ENCODE measurements at regions not wholly inside any gene's neighbourhood (a gene's known extent, or its start where the extent isn't known, plus 50 kb on each side); places are given as distances from the start of the nearest gene placed in this dataset.
A peak's percentile ranks its signal among the peaks of the same experiment; 100 is the strongest.
"Not testable (repeated sequence)": the region's sequence is repeated elsewhere in the genome, so short reads cannot be mapped to it uniquely, and the experiment has no call there.

DNA sequence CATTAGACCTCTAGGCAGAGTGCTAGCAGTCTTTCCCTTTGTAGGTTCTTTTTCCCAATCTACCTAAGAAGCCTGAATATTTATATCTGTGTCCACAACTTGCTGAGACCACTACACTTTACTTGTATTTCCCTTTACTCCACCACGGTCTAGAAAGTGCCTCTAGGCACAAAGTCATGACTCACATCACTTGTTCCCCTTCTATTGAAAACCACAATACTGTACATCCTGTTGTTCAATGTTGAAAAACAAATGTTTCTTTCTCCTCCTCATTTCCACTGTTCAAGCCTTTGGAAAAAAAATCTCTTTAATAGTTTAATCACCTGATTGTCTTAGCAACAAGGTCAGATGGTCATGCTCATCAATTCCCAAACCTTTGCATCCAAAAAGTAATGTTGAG lies 326.7 kb downstream of the GUCY2F start:
- peak; percentile 2 for DNase-seq

DNA sequence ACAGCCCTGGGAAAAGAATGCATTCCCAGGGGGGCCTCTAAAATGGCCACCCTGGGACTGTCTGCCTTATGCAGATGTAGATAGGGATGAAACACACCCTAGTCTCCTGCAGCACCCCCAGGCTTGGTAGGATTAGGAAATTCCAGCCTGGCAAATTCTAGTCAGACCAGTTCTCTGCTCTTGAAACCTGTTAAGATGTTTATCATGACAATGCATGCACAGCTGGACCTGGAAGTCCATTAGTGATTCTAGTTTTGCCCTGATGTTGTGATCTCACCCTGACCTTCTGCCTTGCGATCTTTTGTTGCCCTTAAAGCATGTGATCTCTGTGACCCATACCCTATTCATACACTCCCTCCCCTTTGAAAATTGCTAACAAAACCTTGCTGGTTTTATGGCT lies 337.7 kb downstream of the GUCY2F start:
- peak; percentile 75 for DNase-seq

DNA sequence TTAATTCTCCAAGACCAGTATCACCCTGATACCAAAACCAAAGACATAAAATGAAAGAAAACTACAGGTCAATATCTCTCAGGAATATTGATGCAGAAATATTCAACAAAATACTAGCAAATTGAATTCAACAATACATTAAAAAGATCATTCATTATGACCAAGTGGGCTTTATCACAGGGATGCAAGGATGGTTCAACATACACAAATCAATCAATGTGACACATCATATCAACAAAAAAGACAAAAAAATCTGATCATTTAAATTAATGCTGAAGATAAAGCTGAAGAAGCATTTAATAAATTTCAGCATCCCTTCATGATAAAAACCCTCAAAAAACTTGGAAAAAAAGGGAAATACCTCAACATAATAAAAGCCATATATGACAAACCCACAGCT lies 341.4 kb downstream of the GUCY2F start:
- no peak for DNase-seq

DNA sequence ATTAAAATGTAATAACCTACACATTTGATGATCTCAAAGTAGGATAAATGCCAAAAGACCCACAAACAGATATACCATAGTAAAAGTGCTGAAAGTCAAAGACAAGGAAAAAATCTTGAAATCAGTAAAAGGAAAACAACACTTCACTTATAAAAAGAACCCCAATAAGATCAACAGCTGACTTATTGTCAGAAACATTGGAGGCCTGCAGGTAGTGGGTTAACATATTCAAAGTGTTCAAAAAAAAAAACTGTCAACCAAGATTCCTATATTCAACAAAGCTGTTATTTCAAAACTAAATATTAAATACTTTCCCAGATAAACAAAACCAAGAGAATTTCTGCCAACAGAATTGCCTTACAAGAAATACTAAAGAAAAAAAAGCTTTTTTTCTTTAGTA lies 347.1 kb downstream of the GUCY2F start:
- peak; percentile 8 for DNase-seq

DNA sequence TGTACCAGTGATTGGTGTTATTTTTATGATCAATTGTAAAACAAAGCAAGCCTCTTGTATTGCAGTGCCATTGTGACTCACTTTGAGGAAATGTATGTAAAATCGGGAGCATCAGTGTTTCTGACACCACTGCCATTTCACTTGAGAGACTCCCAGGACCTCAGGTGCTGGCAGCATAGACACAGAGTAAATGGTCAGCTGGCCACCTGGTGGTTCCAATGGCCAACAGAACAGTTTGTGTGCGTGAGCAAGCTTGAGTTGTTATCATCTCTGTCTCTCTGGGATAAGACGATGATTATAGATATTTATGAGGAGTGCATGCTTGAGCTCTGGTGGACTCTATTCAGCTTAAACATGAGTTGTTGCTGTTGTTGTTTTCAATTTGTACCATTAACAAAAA lies 356.6 kb downstream of the GUCY2F start:
- DNase-seq = no peak

DNA sequence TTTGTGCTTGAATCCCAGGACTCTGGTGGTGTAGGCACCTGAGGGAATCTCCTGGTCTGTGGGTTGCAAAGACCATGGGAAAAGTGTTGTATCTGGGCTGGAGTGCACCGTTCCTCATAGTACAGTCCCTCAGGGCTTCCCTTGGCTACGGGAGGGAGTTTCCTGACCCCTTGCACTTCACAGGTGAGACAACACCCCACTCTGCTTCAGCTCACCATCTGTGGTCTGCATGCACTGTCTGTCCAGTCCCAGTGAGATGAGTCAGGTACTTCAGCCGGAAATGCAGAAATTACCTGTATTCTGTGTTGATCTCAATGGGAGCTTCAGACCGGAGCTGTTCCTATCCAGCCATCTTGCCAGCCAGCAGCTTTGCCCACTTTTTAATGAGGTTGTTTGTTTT lies 353.0 kb upstream of the IRS4 start:
- peak; percentile 40 for DNase-seq

DNA sequence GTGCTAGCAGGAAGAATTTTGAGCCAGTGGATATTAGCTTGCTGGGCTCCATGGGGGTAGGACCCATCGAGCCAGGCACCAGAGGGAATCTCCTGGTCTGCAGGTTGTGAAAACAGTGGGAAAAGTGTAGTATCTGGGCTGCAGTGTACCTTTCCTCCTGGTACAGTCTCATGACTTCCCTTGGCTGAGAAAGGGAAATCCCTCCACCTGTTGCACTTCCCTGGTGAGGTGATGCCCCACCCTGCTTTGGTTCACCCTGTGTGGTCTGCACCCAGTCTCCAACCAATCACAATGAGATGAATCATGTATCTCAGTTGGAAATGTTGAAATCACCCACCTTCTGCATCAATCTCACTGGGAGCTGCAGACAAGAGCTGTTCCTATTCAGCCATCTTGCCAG lies 341.4 kb upstream of the IRS4 start:
- no peak for DNase-seq

DNA sequence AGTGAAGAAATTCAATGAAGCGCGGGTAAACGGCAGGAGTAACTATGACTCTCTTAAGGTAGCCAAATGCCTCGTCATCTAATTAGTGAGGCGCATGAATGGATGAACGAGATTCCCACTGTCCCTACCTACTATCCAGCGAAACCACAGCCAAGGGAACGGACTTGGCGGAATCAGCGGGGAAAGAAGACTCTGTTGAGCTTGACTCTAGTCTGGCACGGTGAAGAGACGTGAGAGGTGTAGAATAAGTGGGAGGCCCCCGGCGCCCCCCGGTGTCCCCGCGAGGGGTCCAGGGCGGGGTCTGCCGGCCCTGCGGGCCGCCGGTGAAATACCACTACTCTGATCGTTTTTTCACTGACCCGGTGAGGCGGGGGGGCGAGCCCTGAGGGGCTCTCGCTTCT lies 317.8 kb upstream of the IRS4 start:
- not testable (repeated sequence) for DNase-seq

DNA sequence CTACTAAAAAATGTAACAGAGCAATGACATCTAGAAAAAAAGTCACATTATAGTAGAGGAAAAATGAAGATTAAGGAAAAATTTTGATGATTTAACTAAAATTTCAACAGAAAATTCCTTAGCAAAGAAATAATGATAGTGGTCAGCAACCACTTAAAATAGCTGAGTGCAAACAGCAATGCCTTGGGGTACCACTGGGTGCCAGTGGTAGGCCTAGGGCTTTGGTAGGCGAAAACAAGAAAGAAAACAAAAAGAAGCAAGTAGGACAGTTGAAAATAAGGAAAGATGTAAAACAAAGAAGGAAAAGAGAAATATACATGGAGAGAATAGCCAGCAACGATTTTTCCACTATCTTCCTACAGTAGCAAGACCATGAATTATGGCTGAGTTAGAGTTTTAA lies 313.5 kb upstream of the IRS4 start:
- no peak for DNase-seq

DNA sequence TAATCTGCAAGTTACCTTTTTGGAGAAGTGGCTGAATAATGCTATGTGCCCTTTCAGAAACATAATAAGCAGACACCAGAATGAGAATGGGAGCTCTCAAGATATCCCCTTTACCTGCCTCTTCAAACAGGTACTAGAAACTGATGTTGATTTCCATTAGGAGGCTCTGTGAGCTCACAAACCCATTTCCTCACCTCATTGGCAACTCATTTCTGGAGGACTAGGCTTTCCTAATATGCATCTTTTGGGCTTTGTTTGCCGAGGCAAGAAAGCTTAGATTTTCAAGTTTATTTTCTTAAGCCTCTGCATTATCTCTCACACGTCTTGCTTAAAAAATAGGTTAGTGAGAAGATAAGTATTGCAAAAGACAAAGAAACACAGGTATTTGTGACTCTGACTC lies 313.1 kb upstream of the IRS4 start:
- DNase-seq = no peak

DNA sequence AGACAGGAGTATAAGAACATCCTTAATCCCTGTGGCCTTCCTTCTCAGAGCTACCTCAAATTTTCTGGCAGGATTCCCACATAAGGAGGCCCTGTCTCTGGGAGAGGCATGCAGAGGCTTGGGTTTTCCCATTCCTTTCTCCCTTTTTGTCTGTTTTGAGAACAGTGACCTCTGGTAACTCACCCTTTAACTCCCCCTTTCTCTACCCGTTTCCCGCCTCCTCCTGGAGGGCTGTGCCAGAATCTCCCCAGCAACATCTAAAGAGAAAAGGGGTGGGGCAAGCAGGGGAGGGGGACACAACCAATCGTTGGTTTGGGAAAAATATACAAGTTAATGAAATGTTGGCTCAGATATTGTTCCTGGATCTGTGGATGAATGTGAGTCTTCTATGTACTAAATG lies 303.7 kb upstream of the IRS4 start:
- no peak for DNase-seq

DNA sequence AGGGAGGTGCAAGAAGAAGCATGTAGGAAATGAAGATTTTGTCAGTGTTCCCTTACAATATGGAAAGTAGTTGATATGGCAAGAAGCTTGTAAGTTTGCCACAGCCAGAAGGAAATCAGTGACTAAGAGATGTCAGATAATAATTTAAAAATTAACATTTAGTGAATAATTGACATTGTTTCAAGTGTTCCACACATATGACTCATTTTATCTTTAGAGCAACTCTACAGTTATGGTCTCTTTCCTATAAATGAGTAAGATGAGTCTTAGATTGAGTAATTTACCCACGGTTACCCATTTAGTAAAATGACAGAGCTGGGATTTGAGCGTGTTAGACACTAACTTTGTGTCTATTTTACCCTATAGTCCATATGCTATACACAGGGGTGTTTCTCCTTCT lies 300.3 kb upstream of the IRS4 start:
- DNase-seq = no peak

DNA sequence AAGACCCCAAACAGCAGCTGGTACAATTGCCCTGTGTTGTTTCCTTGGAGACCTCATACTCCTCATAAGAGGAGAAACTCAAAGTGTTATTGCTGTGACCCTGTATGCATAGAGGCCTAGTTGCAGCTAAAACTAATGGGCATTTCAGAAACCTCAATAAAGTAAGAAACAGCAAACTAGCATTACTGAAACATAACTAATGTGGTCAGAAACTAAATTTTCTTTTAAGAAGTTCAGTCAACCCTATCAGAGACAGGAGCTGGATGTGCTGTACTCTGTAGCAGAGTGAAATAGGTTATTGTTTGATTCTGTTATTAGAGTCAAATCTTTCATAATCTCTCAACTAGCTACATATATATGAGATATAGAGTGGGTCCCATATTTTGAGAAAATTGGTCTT lies 257.5 kb upstream of the IRS4 start:
- no peak for DNase-seq

DNA sequence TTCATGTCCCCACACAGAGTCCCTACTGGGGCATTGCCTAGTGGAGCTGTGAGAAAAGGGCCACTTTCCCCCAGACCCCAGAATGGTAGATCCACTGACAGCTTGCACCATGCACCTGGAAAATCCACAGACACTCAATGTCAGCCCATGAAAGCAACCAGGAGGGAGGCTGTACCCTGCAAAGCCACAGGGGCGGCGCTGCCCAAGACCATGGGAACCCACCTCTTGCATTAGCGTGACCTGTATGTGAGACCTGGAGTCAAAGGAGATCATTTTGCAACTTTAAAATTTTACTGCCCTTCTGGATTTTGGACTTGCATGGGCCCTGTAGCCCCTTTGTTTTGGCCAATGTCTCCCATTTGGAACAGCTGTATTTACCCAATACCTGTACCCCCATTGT lies 236.5 kb upstream of the IRS4 start:
- DNase-seq = not testable (repeated sequence)

DNA sequence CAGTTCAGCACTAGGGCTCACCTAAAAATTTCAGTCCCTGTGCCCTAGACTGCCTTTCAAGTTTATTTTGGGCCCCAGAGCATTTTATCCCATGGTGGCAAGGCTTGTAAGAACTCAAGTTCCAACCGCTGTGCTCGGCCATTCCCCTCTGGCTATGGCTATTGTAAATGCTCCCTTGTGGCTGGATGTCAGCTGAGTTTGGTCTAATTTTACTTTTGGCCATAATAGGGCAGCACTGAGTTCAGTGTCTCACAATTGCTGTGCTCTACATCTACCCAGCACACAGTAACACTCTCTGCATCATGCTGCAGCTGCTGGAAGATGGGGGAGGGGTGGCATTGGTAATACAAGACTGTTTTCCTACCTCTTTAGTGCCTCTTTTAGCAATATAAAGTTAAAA lies 210.8 kb upstream of the IRS4 start:
- peak; percentile 46 for DNase-seq

DNA sequence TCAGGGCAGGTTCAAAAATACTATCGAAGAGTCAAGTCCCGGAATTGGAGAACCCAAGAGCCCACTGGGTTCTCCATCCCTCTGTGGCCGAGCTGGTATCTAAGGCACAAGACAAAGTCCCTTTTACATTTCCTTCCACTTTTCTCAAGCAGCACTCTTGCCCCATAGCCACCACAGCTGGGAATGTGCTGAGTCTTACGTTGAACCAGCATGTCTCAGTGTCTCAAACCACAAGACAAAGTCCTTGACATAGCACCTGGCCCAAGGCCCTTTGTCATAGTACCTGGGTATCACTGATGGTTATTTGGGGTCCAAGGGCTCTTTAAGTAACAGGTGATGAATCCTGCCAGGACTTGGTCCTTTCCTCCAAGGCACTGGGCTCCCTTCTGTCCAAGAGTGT lies 210.2 kb upstream of the IRS4 start:
- no peak for DNase-seq

DNA sequence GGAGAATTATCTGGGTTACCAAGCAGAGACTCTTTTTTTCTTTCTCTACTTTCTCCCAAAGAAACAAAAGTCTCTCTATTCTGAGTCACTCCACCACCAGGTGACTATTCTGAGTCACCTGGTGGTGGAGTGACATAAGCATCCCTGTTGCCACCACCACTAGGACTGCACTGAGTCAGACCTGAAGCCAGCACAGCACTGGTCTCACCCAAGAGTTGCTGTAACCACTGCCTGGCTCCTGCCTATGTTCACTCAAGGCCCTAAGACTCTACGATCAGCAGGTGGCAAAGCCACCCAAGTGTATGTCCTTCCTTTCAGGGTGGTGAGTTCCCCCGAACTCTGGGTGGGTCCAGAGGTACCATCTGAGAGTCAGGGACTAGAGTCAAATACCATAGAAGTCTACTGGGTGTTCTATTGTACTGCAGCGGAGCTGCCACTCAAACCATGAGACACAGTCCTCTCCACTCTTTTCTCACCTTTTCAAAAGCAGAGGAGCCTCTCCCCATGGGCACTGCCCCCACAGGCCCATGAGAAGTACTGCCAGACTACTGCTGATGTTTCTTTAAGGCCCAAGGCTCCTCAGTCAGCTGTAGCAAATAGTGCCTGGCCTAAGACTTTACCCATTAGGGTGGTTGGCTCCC lies 209.6 kb upstream of the IRS4 start:
- DNase-seq = peak; percentile 69

DNA sequence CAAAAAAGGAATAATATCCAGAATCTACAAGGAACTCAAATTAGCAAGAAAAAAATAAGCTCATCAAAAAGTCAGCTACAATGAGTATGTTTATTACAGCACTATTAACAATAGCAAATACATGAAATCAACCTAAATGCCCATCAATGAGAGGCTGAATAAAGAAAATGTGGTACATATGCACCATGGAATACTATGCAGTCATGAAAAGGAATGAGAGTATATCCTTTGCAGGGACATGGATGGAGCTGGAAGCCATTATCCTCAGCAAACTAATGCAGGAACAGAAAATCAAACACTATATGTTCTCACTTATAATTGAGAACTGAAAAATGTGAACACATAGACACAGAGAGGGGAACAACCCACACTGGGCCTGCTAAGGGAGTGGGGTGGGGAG lies 178.4 kb upstream of the IRS4 start:
- no peak for DNase-seq

DNA sequence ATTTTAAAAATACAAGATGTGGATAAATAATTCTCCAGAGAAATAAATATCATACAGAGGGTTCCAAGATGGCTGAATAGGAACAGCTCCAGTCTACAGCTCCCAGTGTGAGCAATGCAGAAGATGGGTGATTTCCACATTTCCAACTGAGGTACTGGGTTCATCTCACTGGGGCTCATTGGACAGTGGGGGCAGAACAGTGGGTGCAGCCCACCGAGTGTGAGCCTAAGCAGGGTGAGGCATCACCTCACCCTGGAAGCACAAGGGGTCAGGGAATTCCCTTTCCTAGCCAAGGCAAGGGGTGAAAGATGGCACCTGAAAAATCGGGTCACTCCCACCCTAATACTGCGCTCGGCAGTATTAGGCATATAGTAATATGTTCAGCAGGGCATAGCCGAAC lies 167.5 kb upstream of the IRS4 start:
- DNase-seq = not testable (repeated sequence)

DNA sequence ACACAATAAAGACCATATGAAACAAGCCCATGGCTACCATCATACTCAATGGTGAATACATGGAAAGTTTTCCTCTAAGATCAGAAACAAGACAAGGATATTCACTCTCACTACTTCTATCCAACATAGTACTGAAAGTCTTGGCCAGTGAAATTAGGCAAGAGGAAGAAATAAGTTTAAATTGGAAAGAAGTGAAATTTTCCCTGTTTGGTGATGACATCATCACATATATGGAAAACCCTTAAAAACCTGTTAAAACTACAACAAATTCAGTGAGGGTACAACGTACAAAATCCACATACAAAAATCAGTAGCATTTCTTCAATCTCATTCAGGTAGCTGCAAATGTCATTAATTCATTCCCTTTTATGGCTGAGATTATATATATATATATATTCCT lies 164.0 kb upstream of the IRS4 start:
- no peak for DNase-seq

DNA sequence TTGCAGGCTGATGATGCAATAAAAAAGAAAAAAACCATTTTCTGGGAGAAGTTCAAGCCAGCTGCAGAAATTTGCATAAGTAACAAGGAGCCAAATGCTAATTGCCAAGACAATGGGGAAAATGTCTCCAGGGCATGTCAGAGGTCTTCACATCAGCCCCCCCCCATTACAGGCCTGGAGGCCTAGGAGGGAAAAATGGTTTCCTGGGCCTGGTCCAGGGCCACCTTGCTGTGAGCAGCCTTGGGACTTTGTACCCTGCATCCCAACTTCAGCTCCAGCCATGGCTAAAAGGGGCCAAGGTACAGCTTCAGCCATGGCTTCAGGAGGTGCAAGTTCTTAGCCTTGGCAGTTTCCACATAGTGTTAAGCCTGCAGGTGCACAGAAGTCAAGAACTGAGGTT lies 160.0 kb upstream of the IRS4 start:
- not testable (repeated sequence) for DNase-seq

DNA sequence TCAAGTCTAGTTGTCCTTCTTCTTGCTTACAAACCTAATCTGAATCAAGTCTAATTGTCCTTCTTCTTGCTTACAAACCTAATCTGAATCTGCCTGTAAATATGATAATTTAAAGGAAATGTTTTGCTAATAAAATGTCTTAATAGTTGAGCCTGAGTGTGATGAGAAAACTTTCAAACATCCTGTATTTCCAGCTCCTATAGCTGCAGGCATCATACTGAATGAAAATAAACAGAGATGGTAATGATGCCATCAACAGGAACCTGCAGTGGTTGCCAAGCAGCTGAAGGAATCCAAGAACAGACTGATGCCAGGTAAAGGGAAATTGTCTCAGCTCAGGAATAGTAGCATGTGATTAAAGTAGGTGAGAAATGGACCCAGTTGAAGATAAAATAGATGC lies 156.1 kb upstream of the IRS4 start:
- no peak for DNase-seq

DNA sequence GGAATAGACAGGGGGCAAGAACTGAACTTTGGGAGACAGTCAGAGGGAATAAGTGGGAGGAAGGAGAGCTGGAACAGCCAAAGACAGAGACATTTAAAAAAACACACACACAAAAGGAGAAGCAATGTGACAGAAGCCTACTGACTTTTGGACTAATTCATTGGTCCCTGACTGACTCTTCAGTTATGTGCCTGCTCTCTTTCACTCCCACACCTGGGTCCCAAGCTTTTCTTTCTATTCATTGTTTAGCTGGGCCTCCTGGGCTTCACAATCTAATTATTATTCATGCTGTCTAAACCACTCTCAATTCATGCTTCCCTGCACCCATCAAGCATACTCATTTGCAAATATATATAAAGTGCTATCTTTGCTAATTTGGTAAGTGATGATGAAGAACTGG lies 139.2 kb upstream of the IRS4 start:
- DNase-seq = no peak

DNA sequence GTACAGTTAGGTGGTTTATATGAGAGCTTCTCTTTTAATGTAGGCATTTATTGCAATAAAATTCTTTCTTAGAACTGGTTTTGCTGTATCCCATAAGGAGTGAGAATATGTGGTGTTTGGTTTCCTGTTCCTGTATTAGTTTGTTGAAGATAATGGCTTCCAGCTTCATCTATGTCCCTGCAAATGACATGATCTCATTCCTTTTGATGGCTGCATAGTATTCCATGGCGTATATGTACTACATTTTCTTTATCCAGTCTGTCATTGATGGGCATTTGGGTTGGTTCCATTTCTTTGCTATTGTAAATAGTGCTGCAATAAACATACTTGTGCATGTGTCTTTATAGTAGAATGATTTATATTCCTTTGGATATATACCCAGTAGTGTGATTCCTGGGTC lies 106.7 kb upstream of the IRS4 start:
- not testable (repeated sequence) for DNase-seq

DNA sequence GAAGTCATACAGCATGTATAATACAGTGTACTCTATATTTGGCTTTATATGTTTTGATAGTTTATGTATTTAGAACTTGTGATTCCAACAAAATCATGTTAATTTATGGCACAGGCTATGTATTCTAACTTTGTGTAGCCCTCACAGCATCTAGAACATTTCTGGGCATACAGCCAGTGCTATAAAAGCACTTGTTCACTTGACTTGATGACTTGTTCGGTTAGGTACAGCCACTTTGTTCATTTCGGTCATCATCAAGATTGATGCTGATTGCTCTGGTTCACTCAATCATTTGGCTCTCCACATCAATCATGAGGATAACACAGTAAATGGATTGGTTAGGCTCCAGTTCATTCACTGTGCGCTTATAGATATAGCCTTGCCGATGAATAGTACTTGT lies 97.6 kb upstream of the IRS4 start:
- DNase-seq = no peak

DNA sequence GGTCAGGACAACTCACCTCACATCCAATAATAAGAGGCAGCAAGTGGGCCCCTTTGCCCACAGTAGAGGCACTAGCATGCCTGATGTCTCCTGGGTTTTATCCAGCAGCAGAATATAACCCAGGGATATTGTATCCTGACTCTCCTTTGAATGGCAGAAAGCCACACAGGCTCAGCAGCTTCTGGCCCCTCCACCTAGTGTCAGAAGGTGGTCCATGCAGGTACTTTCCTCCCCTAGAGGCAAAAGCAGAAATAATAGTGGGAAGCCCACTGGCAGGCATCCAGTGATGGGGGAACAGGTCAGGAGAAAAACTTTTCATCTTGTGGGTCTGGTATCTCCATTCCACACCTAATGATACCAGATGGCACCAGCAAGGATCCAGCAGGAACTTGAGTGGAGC lies 75.5 kb upstream of the IRS4 start:
- peak; percentile 18 for DNase-seq

Measured in DMS53 (cell line).